B cell (primary cell): ENCODE measurements at regions not wholly inside any gene's neighbourhood (a gene's known extent, or its start where the extent isn't known, plus 50 kb on each side); places are given as distances from the start of the nearest gene placed in this dataset.

Source experiments
- ATAC-seq: fragments of 200-7000 bp; cut with Tn5 transposase; one replicate; pipeline ENCODE4 v1.10.0; 2021; ENCODE audit warnings: low read depth, mild to moderate bottlenecking, moderate number of reproducible peaks, moderate library complexity
- CTCF ChIA-PET: fragments of 350-600 bp; sonication (Branson Sonifier 250); formaldehyde crosslinking; loops from one replicate; lab custom pipeline; 2021; ENCODE audit warnings: antibody characterized with exemption, inconsistent platforms; lab: Charles Lee
- POLR2A ChIA-PET: fragments of 350-600 bp; sonication (Branson Sonifier 250); formaldehyde crosslinking; loops from one replicate; lab custom pipeline; 2021; ENCODE audit warnings: antibody characterized with exemption; lab: Charles Lee
- DNase-seq: peaks from one replicate; pipeline ENCODE4 v3.0.0; 2013
- H2AFZ ChIP-seq: 2 replicates; pipeline ENCODE4 v1.6.1; 2012; ENCODE audit warnings: mild to moderate bottlenecking, low read depth, low read length; ENCODE audit not compliant: insufficient read depth, poor library complexity, severe bottlenecking
- H3K27ac ChIP-seq, 2 donors: 1 replicate in 1 of 2; 2 replicates in 1 of 2; pipeline ENCODE4 v1.5.1; 2012 to 2013; ENCODE audit warnings: low read length in 2 of 2, mild to moderate bottlenecking in 2 of 2, moderate library complexity in 1 of 2
- H3K27me3 ChIP-seq, 4 experiments: fragments of 200-600 bp in 1 of 4; sonication (generic) in 1 of 4; replicated peaks in 1 of 4; 1 replicate in 2 of 4; 2 replicates in 2 of 4; pipeline versions ENCODE4 v1.6.1 to v1.7.0; 2013 to 2016; ENCODE audit warnings: low read length in 3 of 4, mild to moderate bottlenecking in 2 of 4, mixed read lengths in 1 of 4, moderate library complexity in 1 of 4; ENCODE audit not compliant: insufficient read depth in 4 of 4, control insufficient read depth in 3 of 4; ENCODE audit errors: control extremely low read depth in 1 of 4
- H3K36me3 ChIP-seq, 2 experiments: replicated peaks in 1 of 2; 1 replicate in 1 of 2; 2 replicates in 1 of 2; pipeline versions ENCODE4 v1.6.1 to v1.7.1; 2013; ENCODE audit warnings: low read length in 1 of 2; ENCODE audit not compliant: insufficient read depth in 2 of 2, control insufficient read depth in 1 of 2; ENCODE audit errors: control extremely low read depth in 1 of 2, extremely low read depth in 1 of 2
- H3K4me1 ChIP-seq, 2 donors: fragments of 200-600 bp in 1 of 2; sonication (generic) in 1 of 2; 1 replicate in 1 of 2; 2 replicates in 1 of 2; pipeline versions ENCODE4 v1.5.1 to v1.6.1; 2013 to 2017; ENCODE audit warnings: low read length in 2 of 2; ENCODE audit not compliant: control insufficient read depth in 2 of 2, insufficient read depth in 2 of 2
- H3K4me2 ChIP-seq: replicated peaks from 2 replicates; pipeline ENCODE3; 2012; ENCODE audit warnings: mild to moderate bottlenecking, low read depth, low read length; ENCODE audit not compliant: poor library complexity, severe bottlenecking
- H3K4me3 ChIP-seq, 5 experiments: fragments of 200-600 bp in 1 of 5; sonication (generic) in 1 of 5; 1 replicate in 3 of 5; 2 replicates in 2 of 5; pipeline versions ENCODE4 v1.5.1 to v1.7.0; 2011 to 2016; ENCODE audit warnings: low read length in 4 of 5, mild to moderate bottlenecking in 4 of 5, low read depth in 2 of 5, control low read depth in 1 of 5, moderate library complexity in 1 of 5; ENCODE audit not compliant: insufficient read depth in 1 of 5; ENCODE audit errors: control extremely low read depth in 1 of 5, extremely low read depth in 1 of 5
- H3K79me2 ChIP-seq: fragments of 200-600 bp; sonication (generic); one replicate; pipeline ENCODE4 v1.6.0; 2016; ENCODE audit warnings: low read length; ENCODE audit not compliant: control insufficient read depth, insufficient read depth
- H3K9ac ChIP-seq: fragments of 200-600 bp; sonication (generic); 2 replicates; pipeline ENCODE4 v1.6.1; 2017; ENCODE audit warnings: mild to moderate bottlenecking, low read length, moderate library complexity
- H3K9me3 ChIP-seq, 3 donors: one replicate each; pipeline versions ENCODE4 v1.6.1 to v1.7.1; 2013; ENCODE audit warnings: low read length in 2 of 3; ENCODE audit not compliant: control insufficient read depth in 2 of 3, insufficient read depth in 1 of 3; ENCODE audit errors: control extremely low read depth in 1 of 3
- H4K20me1 ChIP-seq: 2 replicates; pipeline ENCODE4 v1.6.0; 2012; ENCODE audit warnings: mild to moderate bottlenecking, low read length; ENCODE audit not compliant: insufficient read depth, control insufficient read depth, poor library complexity, severe bottlenecking
- H3K27ac Mint-ChIP-seq: one replicate; pipeline ENCODE4 v1.8.0; 2021; ENCODE audit warnings: mixed read lengths
- H3K27me3 Mint-ChIP-seq: one replicate; pipeline ENCODE4 v1.8.0; 2021; ENCODE audit warnings: mixed read lengths
- H3K4me1 Mint-ChIP-seq: one replicate; pipeline ENCODE4 v1.8.0; 2021; ENCODE audit warnings: mixed read lengths
- H3K4me3 Mint-ChIP-seq: one replicate; pipeline ENCODE4 v1.8.0; 2021; ENCODE audit warnings: mixed read lengths
- H3K9me3 Mint-ChIP-seq: one replicate; pipeline ENCODE4 v1.8.0; 2022; ENCODE audit warnings: mixed read lengths; ENCODE audit not compliant: insufficient read depth
- EZH2 ChIP-seq: IDR thresholded peaks from 2 replicates; pipeline ENCODE4 v1.6.1; 2012; ENCODE audit warnings: borderline replicate concordance, low read depth, mild to moderate bottlenecking, moderate library complexity, low read length; ENCODE audit not compliant: insufficient read depth, poor library complexity, severe bottlenecking
- WGBS: methylation state at CpG from one replicate; pipeline ENCODE4 v1.1.5; 2013; ENCODE audit warnings: missing lambda C conversion rate; ENCODE audit not compliant: insufficient coverage; 5-methylcytosine and 5-hydroxymethylcytosine counted together
- intact Hi-C: fragments of 100-400 bp; cut with micrococcal nuclease; formaldehyde crosslinking; loops from one replicate; pipeline ENCODE4 v1.10.0; 2022
- TF ChIP-seq, protein P1 (sequence below): fragments of 200-600 bp; IDR thresholded peaks from one replicate; pipeline ENCODE4 v1.8.0; 2022; ENCODE audit warnings: antibody characterized with exemption, mild to moderate bottlenecking

DNA sequence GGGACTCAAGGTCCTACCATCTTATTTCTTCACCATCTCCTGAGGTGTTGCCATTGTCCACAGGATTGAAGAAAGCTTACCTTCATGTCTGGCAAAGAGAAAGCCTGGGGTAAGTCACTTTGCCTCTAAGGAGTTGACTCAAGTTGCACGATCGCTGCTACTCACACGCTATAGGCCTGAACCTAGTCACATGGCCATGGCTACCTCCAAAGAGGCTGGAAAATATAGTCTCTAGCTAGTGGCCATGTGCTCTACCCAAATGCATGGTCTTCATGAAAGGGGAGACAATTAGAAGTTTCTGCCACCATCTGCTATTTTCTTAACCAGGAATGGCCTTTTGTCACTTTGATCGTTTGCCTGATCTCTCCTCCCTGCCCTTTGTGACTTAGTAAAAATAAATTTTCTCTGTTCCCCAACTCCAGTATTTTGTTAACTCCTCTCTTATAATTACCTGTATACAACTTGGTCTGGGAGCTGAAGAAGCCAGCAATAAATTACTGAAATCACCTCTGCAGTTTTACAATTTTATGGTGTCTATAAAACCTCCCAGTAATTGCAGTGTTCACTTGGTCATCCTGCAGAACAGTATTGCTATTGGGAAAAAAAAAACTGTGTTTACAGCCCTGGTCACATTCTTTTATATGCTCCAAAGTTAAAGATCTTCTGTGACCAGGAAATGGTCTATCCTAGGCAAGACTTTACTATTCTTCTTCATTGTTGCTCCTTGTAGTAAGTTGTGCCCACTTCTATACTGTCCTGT, 126.7 kb upstream of the TSPAN5 start:
- Histone ChIP-seq H4K20me1 (no peaks in the 10 kb centered on the region), H3K4me1 (no peaks in the 10 kb centered on the region), H3K4me3 (no peak overlapping the region), H3K9me3 (no peaks in the 10 kb centered on the region), H2AFZ (no peak overlapping the region), H3K36me3 (no peaks in the 10 kb centered on the region), H3K27me3 (no peaks in the 10 kb centered on the region), H3K27ac (no peak overlapping the region), H3K4me2 (no peak overlapping the region), H3K79me2 (no peaks in the 10 kb centered on the region), H3K9ac (no peak overlapping the region)
- TF ChIP-seq, protein P1, sequence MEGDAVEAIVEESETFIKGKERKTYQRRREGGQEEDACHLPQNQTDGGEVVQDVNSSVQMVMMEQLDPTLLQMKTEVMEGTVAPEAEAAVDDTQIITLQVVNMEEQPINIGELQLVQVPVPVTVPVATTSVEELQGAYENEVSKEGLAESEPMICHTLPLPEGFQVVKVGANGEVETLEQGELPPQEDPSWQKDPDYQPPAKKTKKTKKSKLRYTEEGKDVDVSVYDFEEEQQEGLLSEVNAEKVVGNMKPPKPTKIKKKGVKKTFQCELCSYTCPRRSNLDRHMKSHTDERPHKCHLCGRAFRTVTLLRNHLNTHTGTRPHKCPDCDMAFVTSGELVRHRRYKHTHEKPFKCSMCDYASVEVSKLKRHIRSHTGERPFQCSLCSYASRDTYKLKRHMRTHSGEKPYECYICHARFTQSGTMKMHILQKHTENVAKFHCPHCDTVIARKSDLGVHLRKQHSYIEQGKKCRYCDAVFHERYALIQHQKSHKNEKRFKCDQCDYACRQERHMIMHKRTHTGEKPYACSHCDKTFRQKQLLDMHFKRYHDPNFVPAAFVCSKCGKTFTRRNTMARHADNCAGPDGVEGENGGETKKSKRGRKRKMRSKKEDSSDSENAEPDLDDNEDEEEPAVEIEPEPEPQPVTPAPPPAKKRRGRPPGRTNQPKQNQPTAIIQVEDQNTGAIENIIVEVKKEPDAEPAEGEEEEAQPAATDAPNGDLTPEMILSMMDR: no peak
- no peak for TF ChIP-seq EZH2
- POLR2A ChIA-PET: no interaction called here
- DNase-seq (no peak), ATAC-seq (no peak)
- intact Hi-C loops: no loop called here
- Mint-ChIP-seq H3K27ac (no peak overlapping the region), H3K9me3 (no peaks in the 10 kb centered on the region), H3K27me3 (peaks cover 29% of the 10 kb centered on the region), H3K4me1 (no peaks in the 10 kb centered on the region), H3K4me3 (no peak overlapping the region)
- CTCF ChIA-PET: no interaction called here
- 78% methylated on average over 3 of the region's 4 CpGs for WGBS

DNA sequence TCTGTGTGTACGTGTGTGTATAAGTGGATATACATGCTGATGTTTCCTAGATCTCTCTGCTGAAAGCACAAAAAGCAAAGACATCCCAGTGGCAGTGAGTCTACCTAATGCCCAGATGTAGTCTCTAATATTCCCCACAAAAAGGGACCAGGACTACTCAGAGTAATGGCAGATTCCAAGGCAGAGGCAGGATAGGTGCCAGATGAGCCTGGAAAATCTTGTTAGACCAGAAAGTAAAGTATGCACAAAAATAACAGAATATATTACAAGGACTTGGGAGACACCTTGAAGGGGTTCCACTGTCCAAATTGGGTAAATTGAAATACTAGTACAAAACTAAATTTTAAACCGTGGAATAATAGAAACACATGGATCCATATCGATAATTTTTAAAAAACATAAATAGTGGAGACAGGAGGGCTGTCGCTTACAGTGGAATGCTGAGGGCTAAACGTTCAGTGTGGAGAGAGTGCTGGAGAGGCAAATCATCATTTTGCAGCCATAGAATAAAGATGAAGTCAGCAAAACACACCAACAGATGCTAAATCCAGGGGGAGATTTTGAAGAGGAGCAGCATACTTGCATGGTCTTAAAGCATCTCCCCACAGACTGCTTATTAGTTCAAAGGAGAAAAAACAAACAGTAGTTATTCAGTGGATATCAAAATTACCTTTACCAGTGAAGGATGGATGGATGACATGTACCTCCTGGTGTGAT, 123.4 kb upstream of the TSPAN5 start:
- CTCF ChIA-PET: no interaction called here
- no peak overlapping the region for H3K4me3 Mint-ChIP-seq
- H3K27ac Mint-ChIP-seq: no peak overlapping the region

More for the DNA sequence above, 123.4 kb upstream of the TSPAN5 start:
- Mint-ChIP-seq H3K4me1 (no peaks in the 10 kb centered on the region), H3K27me3 (peaks cover 37% of the 10 kb centered on the region), H3K9me3 (no peaks in the 10 kb centered on the region)
- Histone ChIP-seq H3K9me3 (no peaks in the 10 kb centered on the region), H3K9ac (no peak overlapping the region), H3K27me3 (no peaks in the 10 kb centered on the region), H3K79me2 (no peaks in the 10 kb centered on the region), H3K36me3 (no peaks in the 10 kb centered on the region), H3K27ac (no peak overlapping the region), H3K4me3 (no peak overlapping the region), H3K4me2 (no peak overlapping the region), H3K4me1 (no peaks in the 10 kb centered on the region), H2AFZ (no peak overlapping the region), H4K20me1 (no peaks in the 10 kb centered on the region)
- WGBS: no CpG with 5 or more reads among the region's 5 CpGs
- TF ChIP-seq, protein P1: no peak
- TF ChIP-seq EZH2: no peak
- ATAC-seq (no peak), DNase-seq (no peak)
- intact Hi-C loops: no loop called here
- POLR2A ChIA-PET: no interaction called here
